Adrenal gland (tissue), 5 donors: ENCODE measurements at regions not wholly inside any gene's neighbourhood (a gene's known extent, or its start where the extent isn't known, plus 50 kb on each side); places are given as distances from the start of the nearest gene placed in this dataset.

Experiments used
- POLR2A ChIP-seq, 2 donors: fragments of 450-650 bp; IDR thresholded peaks; one replicate each; pipeline ENCODE4 v1.6.1; 2017; ENCODE audit warnings: antibody characterized with exemption in 2 of 2, mild to moderate bottlenecking in 2 of 2, moderate library complexity in 1 of 2
- TF ChIP-seq, protein P1 (sequence below), 6 experiments: fragments of 450-650 bp in 4 of 6; fragments of 200-600 bp in 2 of 6; sonication (generic) in 1 of 6; IDR thresholded peaks; 1 replicate in 5 of 6; 2 replicates in 1 of 6; pipeline versions ENCODE4 v1.5.1 to v1.8.0; 2016 to 2021; ENCODE audit warnings: antibody characterized with exemption in 6 of 6, mild to moderate bottlenecking in 2 of 6, moderate library complexity in 1 of 6
- donor health status: DM: no; HTN: no; CAD: no.

DNA sequence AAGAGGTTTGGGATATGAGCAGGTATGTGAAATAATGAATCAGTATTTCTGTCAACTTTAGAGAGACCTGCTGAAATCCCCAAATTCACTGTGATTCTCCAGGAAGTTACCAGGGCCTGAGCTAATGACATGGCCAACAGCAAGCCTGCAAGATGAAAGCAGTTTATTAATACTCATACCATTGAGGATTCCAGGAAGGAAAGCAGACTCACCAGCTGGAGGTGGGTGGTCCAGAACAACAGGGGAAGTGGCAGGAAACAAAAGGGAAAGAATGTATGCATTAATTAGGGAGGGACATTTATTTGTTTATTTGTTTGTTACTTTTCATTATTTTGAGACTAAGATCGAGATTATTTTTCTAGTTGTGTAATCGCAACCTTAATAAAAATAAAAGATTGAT, 196.6 kb upstream of the AGA start:
- TF ChIP-seq, protein P1, sequence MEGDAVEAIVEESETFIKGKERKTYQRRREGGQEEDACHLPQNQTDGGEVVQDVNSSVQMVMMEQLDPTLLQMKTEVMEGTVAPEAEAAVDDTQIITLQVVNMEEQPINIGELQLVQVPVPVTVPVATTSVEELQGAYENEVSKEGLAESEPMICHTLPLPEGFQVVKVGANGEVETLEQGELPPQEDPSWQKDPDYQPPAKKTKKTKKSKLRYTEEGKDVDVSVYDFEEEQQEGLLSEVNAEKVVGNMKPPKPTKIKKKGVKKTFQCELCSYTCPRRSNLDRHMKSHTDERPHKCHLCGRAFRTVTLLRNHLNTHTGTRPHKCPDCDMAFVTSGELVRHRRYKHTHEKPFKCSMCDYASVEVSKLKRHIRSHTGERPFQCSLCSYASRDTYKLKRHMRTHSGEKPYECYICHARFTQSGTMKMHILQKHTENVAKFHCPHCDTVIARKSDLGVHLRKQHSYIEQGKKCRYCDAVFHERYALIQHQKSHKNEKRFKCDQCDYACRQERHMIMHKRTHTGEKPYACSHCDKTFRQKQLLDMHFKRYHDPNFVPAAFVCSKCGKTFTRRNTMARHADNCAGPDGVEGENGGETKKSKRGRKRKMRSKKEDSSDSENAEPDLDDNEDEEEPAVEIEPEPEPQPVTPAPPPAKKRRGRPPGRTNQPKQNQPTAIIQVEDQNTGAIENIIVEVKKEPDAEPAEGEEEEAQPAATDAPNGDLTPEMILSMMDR (IDR thresholded peaks at IDR 0.05): no peak
- TF ChIP-seq POLR2A (IDR thresholded peaks at IDR 0.05): no peak
